Fibroblast of lung (primary cell): ENCODE measurements at regions not wholly inside any gene's neighbourhood (a gene's known extent, or its start where the extent isn't known, plus 50 kb on each side); places are given as distances from the start of the nearest gene placed in this dataset.

ENCODE experiments used
- DNase-seq, 2 donors: peaks; one replicate each; pipeline versions ENCODE4 v3.0.0 to v3.0.0-alpha.2; 2010; ENCODE audit warnings: low read depth in 2 of 2
- H2AFZ ChIP-seq: 2 replicates; pipeline ENCODE4 v1.5.1; 2012; ENCODE audit warnings: low read length, control low read depth, inconsistent platforms
- H3K27ac ChIP-seq: 2 replicates; pipeline ENCODE4 v1.5.1; 2011; ENCODE audit warnings: low read length, control low read depth; ENCODE audit not compliant: insufficient read depth
- H3K27me3 ChIP-seq: 2 replicates; pipeline ENCODE4 v1.5.1; 2011; ENCODE audit warnings: mild to moderate bottlenecking, low read length; ENCODE audit not compliant: control insufficient read depth, insufficient read depth
- H3K36me3 ChIP-seq: 2 replicates; pipeline ENCODE4 v1.5.1; 2011; ENCODE audit warnings: low read length; ENCODE audit not compliant: control insufficient read depth, insufficient read depth
- H3K4me1 ChIP-seq: 2 replicates; pipeline ENCODE4 v1.5.1; 2011; ENCODE audit warnings: low read length; ENCODE audit not compliant: control insufficient read depth, insufficient read depth; ENCODE audit errors: extremely low read depth
- H3K4me2 ChIP-seq: 2 replicates; pipeline ENCODE4 v1.5.1; 2011; ENCODE audit warnings: low read length, control low read depth; ENCODE audit not compliant: insufficient read depth; ENCODE audit errors: extremely low read depth
- H3K4me3 ChIP-seq, 4 experiments: fragments of 200-600 bp in 1 of 4; sonication (generic) in 1 of 4; replicated peaks in 1 of 4; 2 replicates each; pipeline ENCODE4 v1.5.1; 2011 to 2016; ENCODE audit warnings: low read length in 4 of 4, low read depth in 3 of 4, mild to moderate bottlenecking in 3 of 4, control low read depth in 2 of 4, inconsistent platforms in 1 of 4, mixed read lengths in 1 of 4; ENCODE audit not compliant: insufficient read depth in 1 of 4; ENCODE audit errors: control extremely low read depth in 1 of 4
- H3K79me2 ChIP-seq: 2 replicates; pipeline ENCODE4 v1.5.1; 2012; ENCODE audit warnings: mild to moderate bottlenecking, low read length, inconsistent platforms; ENCODE audit not compliant: control insufficient read depth, insufficient read depth
- H3K9ac ChIP-seq: 2 replicates; pipeline ENCODE4 v1.5.1; 2011; ENCODE audit warnings: mild to moderate bottlenecking, low read length, control low read depth; ENCODE audit not compliant: insufficient read depth
- H3K9me3 ChIP-seq: 2 replicates; pipeline ENCODE4 v1.5.1; 2012; ENCODE audit warnings: low read depth, low read length; ENCODE audit not compliant: control insufficient read depth, insufficient read depth
- H4K20me1 ChIP-seq: 2 replicates; pipeline ENCODE4 v1.5.1; 2011; ENCODE audit warnings: low read length; ENCODE audit not compliant: control insufficient read depth, insufficient read depth; ENCODE audit errors: extremely low read depth
- CTCF ChIP-seq, 2 donors: IDR thresholded peaks in 1 of 2; conservative IDR thresholded peaks in 1 of 2; 1 replicate in 1 of 2; 2 replicates in 1 of 2; pipeline ENCODE4 v1.5.1; 2011 to 2012; ENCODE audit warnings: low read length in 2 of 2, control low read depth in 1 of 2, inconsistent platforms in 1 of 2, low read depth in 1 of 2, mild to moderate bottlenecking in 1 of 2
- EZH2 ChIP-seq: IDR thresholded peaks from 2 replicates; pipeline ENCODE4 v1.5.1; 2012; ENCODE audit warnings: low read length, control low read depth, mild to moderate bottlenecking; ENCODE audit errors: missing control alignments

GRCh38 chr6:62976566-62976965 lies 234.7 kb upstream of the FKBP1C start:
- no peak for DNase-seq
- Histone ChIP-seq H3K9me3 (no peaks in the 10 kb centered on the region), H3K4me1 (no peaks in the 10 kb centered on the region), H4K20me1 (no peaks in the 10 kb centered on the region), H3K4me3 (no peak overlapping the region), H2AFZ (no peak overlapping the region), H3K4me2 (no peak overlapping the region), H3K27ac (no peak overlapping the region), H3K27me3 (no peaks in the 10 kb centered on the region), H3K9ac (no peak overlapping the region), H3K79me2 (no peaks in the 10 kb centered on the region), H3K36me3 (no peaks in the 10 kb centered on the region)
- TF ChIP-seq CTCF (conservative IDR thresholded peaks at IDR 0.05 in 1 of 2, IDR thresholded peaks at IDR 0.05 in 1 of 2; ENCODE audit: low read depth in 1 of 2, low read length in 2 of 2) = no peak
- TF ChIP-seq EZH2 = no peak

- no peaks in the 10 kb centered on the region for H3K36me3 ChIP-seq
- no peak overlapping the region for H3K9ac ChIP-seq
- TF ChIP-seq EZH2 (no peak), CTCF (conservative IDR thresholded peaks at IDR 0.05 in 1 of 2, IDR thresholded peaks at IDR 0.05 in 1 of 2; ENCODE audit: low read depth in 1 of 2, low read length in 2 of 2) (no peak)
- H3K27me3 ChIP-seq = no peaks in the 10 kb centered on the region
- no peaks in the 10 kb centered on the region for H3K4me1 ChIP-seq
- H3K27ac ChIP-seq = no peak overlapping the region
- DNase-seq = no peak
- H4K20me1 ChIP-seq = no peaks in the 10 kb centered on the region
- H3K4me3 ChIP-seq = no peak overlapping the region
- H2AFZ ChIP-seq = no peak overlapping the region
- no peaks in the 10 kb centered on the region for H3K79me2 ChIP-seq
- no peaks in the 10 kb centered on the region for H3K9me3 ChIP-seq
- H3K4me2 ChIP-seq = no peak overlapping the region
Measured at GRCh38 chr6:62978920-62979319, 232.3 kb upstream of the FKBP1C start.

GRCh38 chr6:62980093-62980492 lies 231.2 kb upstream of the FKBP1C start:
- Histone ChIP-seq H3K27me3 (no peaks in the 10 kb centered on the region), H3K27ac (no peak overlapping the region), H2AFZ (no peak overlapping the region), H3K4me2 (no peak overlapping the region), H3K4me1 (no peaks in the 10 kb centered on the region), H4K20me1 (no peaks in the 10 kb centered on the region), H3K9ac (no peak overlapping the region), H3K79me2 (no peaks in the 10 kb centered on the region), H3K4me3 (no peak overlapping the region), H3K36me3 (no peaks in the 10 kb centered on the region), H3K9me3 (no peaks in the 10 kb centered on the region)
- DNase-seq = no peak
- TF ChIP-seq CTCF (conservative IDR thresholded peaks at IDR 0.05 in 1 of 2, IDR thresholded peaks at IDR 0.05 in 1 of 2; ENCODE audit: low read depth in 1 of 2, low read length in 2 of 2) (no peak), EZH2 (no peak)
